Caco-2 (cell line): ENCODE measurements at regions not wholly inside any gene's neighbourhood (a gene's known extent, or its start where the extent isn't known, plus 50 kb on each side); places are given as distances from the start of the nearest gene placed in this dataset.

Experiments used
- BruUV-seq: library from RNA; stranded (reverse); fragments of 400-500 nt; replicated peaks from 2 replicates; lab custom pipeline; 2021; lab: Mats Ljungman, UMichigan
- CTCF ChIA-PET: fragments of 300-600 bp; sonication (Branson Sonifier 250); formaldehyde crosslinking; loops from one replicate; lab custom pipeline; 2022; ENCODE audit warnings: antibody characterized with exemption; lab: Charles Lee
- POLR2A ChIA-PET: fragments of 300-600 bp; sonication (Branson Sonifier 250); formaldehyde crosslinking; loops from one replicate; lab custom pipeline; 2022; ENCODE audit warnings: antibody characterized with exemption; lab: Charles Lee
- DNase-seq, 2 experiments: peaks; one replicate each; pipeline versions ENCODE4 v3.0.0 to v3.0.0-alpha.2; 2020 to 2022
- H3K27me3 ChIP-seq: replicated peaks from 2 replicates; pipeline ENCODE4 v1.6.0; 2011; ENCODE audit warnings: low read length; ENCODE audit not compliant: control insufficient read depth, insufficient read depth
- H3K36me3 ChIP-seq: 2 replicates; pipeline ENCODE4 v1.5.1; 2011; ENCODE audit warnings: low read length; ENCODE audit not compliant: control insufficient read depth, insufficient read depth
- H3K4me1 ChIP-seq: fragments of 250-450 bp; sonication (Bioruptor Pico); 2 replicates; pipeline ENCODE4 v1.5.1; 2020; ENCODE audit warnings: mild to moderate bottlenecking
- H3K4me3 ChIP-seq: 2 replicates; pipeline ENCODE4 v1.5.1; 2011; ENCODE audit warnings: low read depth, mild to moderate bottlenecking, control low read depth, low read length
- H3K9me3 ChIP-seq: fragments of 250-450 bp; sonication (Bioruptor Pico); 2 replicates; pipeline ENCODE4 v1.5.1; 2020; ENCODE audit warnings: mild to moderate bottlenecking, moderate library complexity
- H3K27ac Mint-ChIP-seq: one replicate; pipeline ENCODE4 v1.8.0; 2022; ENCODE audit warnings: mixed read lengths; ENCODE audit not compliant: unreplicated experiment
- H3K27me3 Mint-ChIP-seq: one replicate; pipeline ENCODE4 v1.8.0; 2022; ENCODE audit warnings: mixed read lengths; ENCODE audit not compliant: insufficient read depth, unreplicated experiment
- H3K36me3 Mint-ChIP-seq: one replicate; pipeline ENCODE4 v1.8.0; 2022; ENCODE audit warnings: mild to moderate bottlenecking, mixed read lengths; ENCODE audit not compliant: insufficient read depth, unreplicated experiment
- H3K4me1 Mint-ChIP-seq: one replicate; pipeline ENCODE4 v1.8.0; 2022; ENCODE audit warnings: low read depth, mixed read lengths; ENCODE audit not compliant: unreplicated experiment
- H3K4me3 Mint-ChIP-seq: one replicate; pipeline ENCODE4 v1.8.0; 2022; ENCODE audit warnings: mild to moderate bottlenecking, moderate library complexity, mixed read lengths; ENCODE audit not compliant: unreplicated experiment
- H3K9me3 Mint-ChIP-seq: one replicate; pipeline ENCODE4 v1.8.0; 2022; ENCODE audit warnings: mixed read lengths; ENCODE audit not compliant: unreplicated experiment
- intact Hi-C: fragments of 100-400 bp; cut with micrococcal nuclease; formaldehyde crosslinking; loops from one replicate; pipeline ENCODE4 v1.10.0; 2022; ENCODE audit not compliant: unreplicated experiment
- TF ChIP-seq, protein P1 (sequence below), 2 experiments: fragments of 200-600 bp in 1 of 2; IDR thresholded peaks; 1 replicate in 1 of 2; 2 replicates in 1 of 2; pipeline versions ENCODE4 v1.5.1 to v1.8.0; 2011 to 2022; ENCODE audit warnings: antibody characterized with exemption in 1 of 2, control low read depth in 1 of 2, inconsistent platforms in 1 of 2, low read depth in 1 of 2, low read length in 1 of 2, mild to moderate bottlenecking in 1 of 2, moderate library complexity in 1 of 2; ENCODE audit not compliant: insufficient read depth in 1 of 2, severe bottlenecking in 1 of 2, unreplicated experiment in 1 of 2

DNA sequence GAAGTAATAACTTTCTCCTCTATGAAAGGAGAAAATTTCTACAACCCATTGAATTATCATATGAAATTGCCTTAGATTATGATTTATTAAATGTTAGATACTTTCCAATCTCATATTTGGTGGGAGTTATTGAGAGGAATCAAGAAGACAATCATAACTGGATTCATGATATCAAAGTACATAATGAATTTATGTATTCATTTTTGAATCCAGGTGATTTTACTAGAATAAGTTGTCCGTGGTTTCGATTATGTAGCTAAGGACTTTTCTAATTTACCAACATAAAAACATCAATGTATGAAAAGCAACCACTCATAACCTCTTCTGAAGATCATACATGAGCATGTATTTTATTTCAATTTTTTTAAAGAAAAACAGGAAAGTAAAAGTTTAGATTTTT lies 1225.0 kb upstream of the MIR17HG start:
- DNase-seq: no peak
- H3K36me3 Mint-ChIP-seq: no peaks in the 10 kb centered on the region
- CTCF ChIA-PET: no interaction called here
- no peak overlapping the region for H3K4me3 Mint-ChIP-seq
- H3K4me1 Mint-ChIP-seq: no peaks in the 10 kb centered on the region
- BruUV-seq: no TSS peak
- H3K9me3 ChIP-seq: no peaks in the 10 kb centered on the region
- intact Hi-C loops: no loop called here
- TF ChIP-seq, protein P1, sequence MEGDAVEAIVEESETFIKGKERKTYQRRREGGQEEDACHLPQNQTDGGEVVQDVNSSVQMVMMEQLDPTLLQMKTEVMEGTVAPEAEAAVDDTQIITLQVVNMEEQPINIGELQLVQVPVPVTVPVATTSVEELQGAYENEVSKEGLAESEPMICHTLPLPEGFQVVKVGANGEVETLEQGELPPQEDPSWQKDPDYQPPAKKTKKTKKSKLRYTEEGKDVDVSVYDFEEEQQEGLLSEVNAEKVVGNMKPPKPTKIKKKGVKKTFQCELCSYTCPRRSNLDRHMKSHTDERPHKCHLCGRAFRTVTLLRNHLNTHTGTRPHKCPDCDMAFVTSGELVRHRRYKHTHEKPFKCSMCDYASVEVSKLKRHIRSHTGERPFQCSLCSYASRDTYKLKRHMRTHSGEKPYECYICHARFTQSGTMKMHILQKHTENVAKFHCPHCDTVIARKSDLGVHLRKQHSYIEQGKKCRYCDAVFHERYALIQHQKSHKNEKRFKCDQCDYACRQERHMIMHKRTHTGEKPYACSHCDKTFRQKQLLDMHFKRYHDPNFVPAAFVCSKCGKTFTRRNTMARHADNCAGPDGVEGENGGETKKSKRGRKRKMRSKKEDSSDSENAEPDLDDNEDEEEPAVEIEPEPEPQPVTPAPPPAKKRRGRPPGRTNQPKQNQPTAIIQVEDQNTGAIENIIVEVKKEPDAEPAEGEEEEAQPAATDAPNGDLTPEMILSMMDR (IDR thresholded peaks at IDR 0.05; ENCODE audit: insufficient read depth in 1 of 2, low read depth in 1 of 2, low read length in 1 of 2, severe bottlenecking in 1 of 2, unreplicated experiment in 1 of 2): no peak
- no peaks in the 10 kb centered on the region for H3K36me3 ChIP-seq
- no peak overlapping the region for H3K4me3 ChIP-seq
- no peaks in the 10 kb centered on the region for H3K27me3 ChIP-seq
- POLR2A ChIA-PET: no interaction called here
- no peak overlapping the region for H3K27ac Mint-ChIP-seq
- no peaks in the 10 kb centered on the region for H3K9me3 Mint-ChIP-seq
- peaks cover 3% of the 10 kb centered on the region for H3K27me3 Mint-ChIP-seq
- H3K4me1 ChIP-seq: no peaks in the 10 kb centered on the region

DNA sequence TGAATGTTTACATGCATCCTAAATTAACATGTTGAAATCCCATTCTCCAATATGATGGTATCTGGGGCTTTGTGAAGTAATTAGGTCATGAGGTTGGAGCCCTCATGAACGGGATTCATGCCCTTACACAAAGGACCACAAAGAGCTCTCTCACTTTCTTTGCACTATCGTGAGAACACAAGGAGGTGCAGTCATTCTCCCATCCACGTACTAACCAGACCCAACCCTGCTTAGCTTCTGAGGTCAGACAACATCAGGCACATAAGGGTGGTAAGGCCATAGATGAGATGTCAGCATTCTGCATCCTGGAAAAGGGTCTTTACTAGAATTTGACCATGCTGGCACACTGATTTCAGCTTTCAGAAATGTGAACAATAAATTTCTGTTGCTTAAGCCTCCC lies 1211.9 kb upstream of the MIR17HG start:
- H3K4me1 ChIP-seq: no peaks in the 10 kb centered on the region
- intact Hi-C loops: no loop called here
- no peaks in the 10 kb centered on the region for H3K9me3 ChIP-seq
- ChIA-PET POLR2A (no interaction called here), CTCF (no interaction called here)
- H3K36me3 ChIP-seq: no peaks in the 10 kb centered on the region
- Mint-ChIP-seq H3K4me1 (no peaks in the 10 kb centered on the region), H3K36me3 (no peaks in the 10 kb centered on the region), H3K27ac (no peak overlapping the region), H3K4me3 (no peak overlapping the region), H3K27me3 (no peaks in the 10 kb centered on the region), H3K9me3 (no peaks in the 10 kb centered on the region)
- H3K27me3 ChIP-seq: no peaks in the 10 kb centered on the region
- H3K4me3 ChIP-seq: no peak overlapping the region
- TF ChIP-seq, protein P1 (IDR thresholded peaks at IDR 0.05; ENCODE audit: insufficient read depth in 1 of 2, low read depth in 1 of 2, low read length in 1 of 2, severe bottlenecking in 1 of 2, unreplicated experiment in 1 of 2): no peak
- no peak for DNase-seq
- no TSS peak for BruUV-seq

DNA sequence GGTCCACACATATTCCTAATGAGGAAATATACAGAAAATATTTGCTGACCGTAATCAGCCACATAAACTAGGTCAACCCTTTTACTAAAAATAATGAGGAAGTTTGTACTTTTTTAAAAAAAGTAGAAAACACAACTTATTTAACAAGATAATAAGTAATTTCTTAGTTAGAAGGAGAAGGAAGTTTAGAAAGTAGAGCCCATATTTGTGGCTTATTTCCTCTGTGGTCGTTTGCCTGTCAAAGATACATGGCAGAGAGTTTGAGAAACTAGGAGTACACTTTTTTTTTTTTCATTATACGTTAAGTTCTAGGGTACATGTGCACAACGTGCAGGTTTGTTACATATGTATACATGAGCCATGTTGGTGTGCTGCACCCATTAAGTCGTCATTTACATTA lies 1205.2 kb upstream of the MIR17HG start:
- H3K9me3 Mint-ChIP-seq: no peaks in the 10 kb centered on the region
- H3K36me3 Mint-ChIP-seq: no peaks in the 10 kb centered on the region
- no peak for DNase-seq
- H3K4me1 Mint-ChIP-seq: no peaks in the 10 kb centered on the region
- CTCF ChIA-PET: no interaction called here
- POLR2A ChIA-PET: no interaction called here
- BruUV-seq: no TSS peak
- Histone ChIP-seq H3K4me3 (no peak overlapping the region), H3K27me3 (no peaks in the 10 kb centered on the region), H3K4me1 (no peaks in the 10 kb centered on the region), H3K9me3 (no peaks in the 10 kb centered on the region; the same call in 1 of the 2 replicates), H3K36me3 (no peaks in the 10 kb centered on the region)
- TF ChIP-seq, protein P1 (IDR thresholded peaks at IDR 0.05; ENCODE audit: insufficient read depth in 1 of 2, low read depth in 1 of 2, low read length in 1 of 2, severe bottlenecking in 1 of 2, unreplicated experiment in 1 of 2): no peak
- intact Hi-C loops: no loop called here
- no peak overlapping the region for H3K4me3 Mint-ChIP-seq
- no peaks in the 10 kb centered on the region for H3K27me3 Mint-ChIP-seq
- no peak overlapping the region for H3K27ac Mint-ChIP-seq
